GM12891 (cell line): ENCODE measurements at regions not wholly inside any gene's neighbourhood (a gene's known extent, or its start where the extent isn't known, plus 50 kb on each side); places are given as distances from the start of the nearest gene placed in this dataset.

ENCODE experiments used
- POLR2A ChIP-seq: IDR thresholded peaks from 2 replicates; pipeline ENCODE4 v1.6.1; 2011; ENCODE audit warnings: low read depth, low read length, control low read depth
- POLR2AphosphoS5 ChIP-seq: IDR thresholded peaks from 2 replicates; pipeline ENCODE4 v1.6.1; 2011; ENCODE audit warnings: low read depth, low read length, control low read depth
- TAF1 ChIP-seq: IDR thresholded peaks from 2 replicates; pipeline ENCODE4 v1.6.1; 2011; ENCODE audit warnings: low read depth, low read length, control low read depth

DNA sequence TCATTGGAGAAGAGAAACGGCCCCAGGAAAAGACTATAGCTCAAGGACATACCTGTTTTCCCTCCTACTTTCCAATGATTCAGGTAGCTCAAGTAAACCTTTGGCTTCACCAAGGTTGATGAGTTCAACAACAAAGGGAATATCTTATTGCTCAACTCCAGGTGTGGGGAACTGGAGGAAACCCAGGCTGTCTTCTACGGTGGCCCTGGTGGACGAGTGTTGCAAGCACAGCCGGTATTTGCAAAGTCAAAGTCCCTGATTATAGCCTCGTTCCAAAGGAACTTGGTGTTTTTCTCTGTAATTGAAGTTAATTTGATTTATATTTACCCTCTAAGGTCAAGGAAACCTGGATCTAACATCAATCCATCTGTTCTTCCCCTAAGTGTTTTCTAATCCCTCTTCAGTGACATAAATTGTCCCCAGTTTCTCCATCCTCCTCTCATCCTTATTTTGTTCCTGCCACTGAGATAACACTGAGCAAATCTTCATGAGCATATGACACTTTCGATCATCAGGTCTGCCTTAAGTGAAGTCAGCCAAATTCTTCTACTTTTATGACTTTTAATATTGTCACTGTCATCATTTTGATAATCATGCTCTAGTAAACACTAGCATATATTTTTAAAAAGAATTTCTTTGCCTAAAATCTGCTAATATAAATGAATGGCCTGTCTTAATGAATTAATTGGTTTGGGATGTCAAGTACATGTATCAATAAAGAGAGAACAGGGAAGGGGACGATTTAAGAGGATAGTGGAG lies 174.6 kb upstream of the TBX3 start:
- TF ChIP-seq POLR2A (no peak), TAF1 (no peak), POLR2AphosphoS5 (no peak)
